ENCODE measurements at regions not wholly inside any gene's neighbourhood (a gene's known extent, or its start where the extent isn't known, plus 50 kb on each side); places are given as distances from the start of the nearest gene placed in this dataset.

- Histone ChIP-seq H3K4me3 (ENCODE audit: low read length) (no peak overlapping the region), H3K27me3 (ENCODE audit: control insufficient read depth, insufficient read depth, low read length) (no peaks in the 10 kb centered on the region), H3K27ac (ENCODE audit: low read length) (no peak overlapping the region), H3K9ac (ENCODE audit: low read length) (no peak overlapping the region), H3K4me1 (ENCODE audit: control insufficient read depth, low read depth, low read length) (no peaks in the 10 kb centered on the region), H3K9me3 (ENCODE audit: control insufficient read depth, low read depth, low read length) (no peaks in the 10 kb centered on the region), H3K36me3 (ENCODE audit: control insufficient read depth, low read depth, low read length) (no peaks in the 10 kb centered on the region)
Measured at GRCh38 chr9:81092057-81092456, 597.3 kb downstream of the TLE1 start.

DNA sequence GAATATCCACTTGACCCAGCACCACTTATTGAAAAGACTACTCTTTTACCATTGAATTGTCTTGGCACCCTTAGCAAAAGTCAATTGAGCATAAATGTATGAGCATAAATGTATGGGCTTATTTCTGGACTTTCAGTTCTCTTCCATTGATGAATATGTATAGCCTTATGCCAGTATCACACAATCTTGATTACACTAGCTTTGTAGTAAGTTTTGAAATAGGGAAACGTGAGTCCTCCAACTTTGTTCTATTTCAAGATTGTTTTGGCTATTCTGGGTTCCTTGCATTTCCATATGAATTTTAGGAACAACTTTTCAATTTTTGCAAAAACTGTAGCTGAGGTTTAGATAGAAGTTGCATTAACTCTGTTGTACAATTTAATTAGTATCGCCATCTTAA, 601.0 kb downstream of the TLE1 start:
- Histone ChIP-seq H3K4me3 (ENCODE audit: low read length) (no peak overlapping the region), H3K27me3 (ENCODE audit: control insufficient read depth, insufficient read depth, low read length) (no peaks in the 10 kb centered on the region), H3K36me3 (ENCODE audit: control insufficient read depth, low read depth, low read length) (no peaks in the 10 kb centered on the region), H3K27ac (ENCODE audit: low read length) (no peak overlapping the region), H3K9me3 (ENCODE audit: control insufficient read depth, low read depth, low read length) (no peaks in the 10 kb centered on the region), H3K9ac (ENCODE audit: low read length) (no peak overlapping the region), H3K4me1 (ENCODE audit: control insufficient read depth, low read depth, low read length) (no peaks in the 10 kb centered on the region)

GRCh38 chr9:81086416-81086815, 602.9 kb downstream of the TLE1 start:
- Histone ChIP-seq H3K9ac (ENCODE audit: low read length) (no peak overlapping the region), H3K4me1 (ENCODE audit: control insufficient read depth, low read depth, low read length) (peaks cover 4% of the 10 kb centered on the region), H3K4me3 (ENCODE audit: low read length) (no peak overlapping the region), H3K27me3 (ENCODE audit: control insufficient read depth, insufficient read depth, low read length) (no peaks in the 10 kb centered on the region), H3K27ac (ENCODE audit: low read length) (no peak overlapping the region), H3K36me3 (ENCODE audit: control insufficient read depth, low read depth, low read length) (no peaks in the 10 kb centered on the region), H3K9me3 (ENCODE audit: control insufficient read depth, low read depth, low read length) (no peaks in the 10 kb centered on the region)

- H3K27ac ChIP-seq (ENCODE audit: low read length): no peak overlapping the region
Measured at GRCh38 chr9:81083854-81084512, 605.4 kb downstream of the TLE1 start.

GRCh38 chr9:81083067-81083466, 606.3 kb downstream of the TLE1 start:
- Histone ChIP-seq H3K4me3 (ENCODE audit: low read length) (no peak overlapping the region), H3K9ac (ENCODE audit: low read length) (no peak overlapping the region), H3K27ac (ENCODE audit: low read length) (no peak overlapping the region), H3K27me3 (ENCODE audit: control insufficient read depth, insufficient read depth, low read length) (no peaks in the 10 kb centered on the region), H3K9me3 (ENCODE audit: control insufficient read depth, low read depth, low read length) (no peaks in the 10 kb centered on the region), H3K36me3 (ENCODE audit: control insufficient read depth, low read depth, low read length) (no peaks in the 10 kb centered on the region), H3K4me1 (ENCODE audit: control insufficient read depth, low read depth, low read length) (peaks cover 4% of the 10 kb centered on the region)

More at GRCh38 chr9:81083854-81084512, 605.4 kb downstream of the TLE1 start:
- no peak overlapping the region for H3K9ac ChIP-seq (ENCODE audit: low read length)
- no peaks in the 10 kb centered on the region for H3K9me3 ChIP-seq (ENCODE audit: control insufficient read depth, low read depth, low read length)
- H3K27me3 ChIP-seq (ENCODE audit: control insufficient read depth, insufficient read depth, low read length): no peaks in the 10 kb centered on the region
- H3K36me3 ChIP-seq (ENCODE audit: control insufficient read depth, low read depth, low read length): no peaks in the 10 kb centered on the region
- H3K4me1 ChIP-seq (ENCODE audit: control insufficient read depth, low read depth, low read length): peaks cover 4% of the 10 kb centered on the region
- H3K4me3 ChIP-seq (ENCODE audit: low read length): no peak overlapping the region

DNA sequence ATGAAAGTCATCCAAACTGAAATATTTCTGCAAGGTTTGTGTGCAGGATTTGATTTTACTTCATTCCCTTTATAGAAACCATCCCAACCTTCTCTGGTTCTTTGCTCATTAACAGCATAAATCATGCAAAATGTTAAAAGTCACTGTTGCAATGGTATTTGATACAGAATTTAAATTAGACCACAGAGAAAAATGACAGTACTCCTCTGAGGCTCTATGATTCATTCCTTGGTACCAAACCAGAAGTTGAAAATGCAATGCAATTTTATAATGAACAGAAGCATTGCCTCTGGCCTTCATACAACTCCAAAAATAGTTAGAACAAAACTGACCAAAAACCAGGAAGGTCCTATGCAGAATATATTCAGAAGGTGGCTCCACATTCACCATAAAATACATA, 607.1 kb downstream of the TLE1 start:
- Histone ChIP-seq H3K4me3 (ENCODE audit: low read length) (no peak overlapping the region), H3K4me1 (ENCODE audit: control insufficient read depth, low read depth, low read length) (peaks cover 4% of the 10 kb centered on the region), H3K9me3 (ENCODE audit: control insufficient read depth, low read depth, low read length) (no peaks in the 10 kb centered on the region), H3K36me3 (ENCODE audit: control insufficient read depth, low read depth, low read length) (no peaks in the 10 kb centered on the region), H3K27ac (ENCODE audit: low read length) (no peak overlapping the region), H3K27me3 (ENCODE audit: control insufficient read depth, insufficient read depth, low read length) (no peaks in the 10 kb centered on the region), H3K9ac (ENCODE audit: low read length) (no peak overlapping the region)

GRCh38 chr9:81080900-81081299, 608.4 kb downstream of the TLE1 start:
- no peaks in the 10 kb centered on the region for H3K36me3 ChIP-seq (ENCODE audit: control insufficient read depth, low read depth, low read length)

GRCh38 chr9:81080185-81080584, 609.2 kb downstream of the TLE1 start:
- Histone ChIP-seq H3K9ac (ENCODE audit: low read length) (no peak overlapping the region), H3K27ac (ENCODE audit: low read length) (no peak overlapping the region), H3K4me3 (ENCODE audit: low read length) (no peak overlapping the region), H3K4me1 (ENCODE audit: control insufficient read depth, low read depth, low read length) (peaks cover 4% of the 10 kb centered on the region), H3K27me3 (ENCODE audit: control insufficient read depth, insufficient read depth, low read length) (no peaks in the 10 kb centered on the region), H3K36me3 (ENCODE audit: control insufficient read depth, low read depth, low read length) (no peaks in the 10 kb centered on the region), H3K9me3 (ENCODE audit: control insufficient read depth, low read depth, low read length) (no peaks in the 10 kb centered on the region)

More at GRCh38 chr9:81080900-81081299, 608.4 kb downstream of the TLE1 start:
- Histone ChIP-seq H3K4me1 (ENCODE audit: control insufficient read depth, low read depth, low read length) (peaks cover 4% of the 10 kb centered on the region), H3K4me3 (ENCODE audit: low read length) (no peak overlapping the region), H3K27ac (ENCODE audit: low read length) (no peak overlapping the region), H3K27me3 (ENCODE audit: control insufficient read depth, insufficient read depth, low read length) (no peaks in the 10 kb centered on the region), H3K9me3 (ENCODE audit: control insufficient read depth, low read depth, low read length) (no peaks in the 10 kb centered on the region), H3K9ac (ENCODE audit: low read length) (no peak overlapping the region)

GRCh38 chr9:81079055-81079454, 610.3 kb downstream of the TLE1 start:
- Histone ChIP-seq H3K36me3 (ENCODE audit: control insufficient read depth, low read depth, low read length) (no peaks in the 10 kb centered on the region), H3K27me3 (ENCODE audit: control insufficient read depth, insufficient read depth, low read length) (no peaks in the 10 kb centered on the region), H3K9ac (ENCODE audit: low read length) (no peak overlapping the region), H3K4me3 (ENCODE audit: low read length) (no peak overlapping the region), H3K27ac (ENCODE audit: low read length) (no peak overlapping the region), H3K9me3 (ENCODE audit: control insufficient read depth, low read depth, low read length) (no peaks in the 10 kb centered on the region), H3K4me1 (ENCODE audit: control insufficient read depth, low read depth, low read length) (peaks cover 4% of the 10 kb centered on the region)

- H3K27me3 ChIP-seq (ENCODE audit: control insufficient read depth, insufficient read depth, low read length): no peaks in the 10 kb centered on the region
- H3K27ac ChIP-seq (ENCODE audit: low read length): no peak overlapping the region
- H3K9me3 ChIP-seq (ENCODE audit: control insufficient read depth, low read depth, low read length): no peaks in the 10 kb centered on the region
- no peak overlapping the region for H3K4me3 ChIP-seq (ENCODE audit: low read length)
- no peak overlapping the region for H3K9ac ChIP-seq (ENCODE audit: low read length)
- peaks cover 4% of the 10 kb centered on the region for H3K4me1 ChIP-seq (ENCODE audit: control insufficient read depth, low read depth, low read length)
- no peaks in the 10 kb centered on the region for H3K36me3 ChIP-seq (ENCODE audit: control insufficient read depth, low read depth, low read length)
Measured at GRCh38 chr9:81078555-81078954, 610.8 kb downstream of the TLE1 start.

GRCh38 chr9:81077572-81077971, 611.8 kb downstream of the TLE1 start:
- Histone ChIP-seq H3K4me1 (ENCODE audit: control insufficient read depth, low read depth, low read length) (peaks cover under 1% of the 10 kb centered on the region), H3K27me3 (ENCODE audit: control insufficient read depth, insufficient read depth, low read length) (no peaks in the 10 kb centered on the region), H3K9me3 (ENCODE audit: control insufficient read depth, low read depth, low read length) (no peaks in the 10 kb centered on the region), H3K4me3 (ENCODE audit: low read length) (no peak overlapping the region), H3K9ac (ENCODE audit: low read length) (no peak overlapping the region), H3K36me3 (ENCODE audit: control insufficient read depth, low read depth, low read length) (no peaks in the 10 kb centered on the region), H3K27ac (ENCODE audit: low read length) (no peak overlapping the region)

DNA sequence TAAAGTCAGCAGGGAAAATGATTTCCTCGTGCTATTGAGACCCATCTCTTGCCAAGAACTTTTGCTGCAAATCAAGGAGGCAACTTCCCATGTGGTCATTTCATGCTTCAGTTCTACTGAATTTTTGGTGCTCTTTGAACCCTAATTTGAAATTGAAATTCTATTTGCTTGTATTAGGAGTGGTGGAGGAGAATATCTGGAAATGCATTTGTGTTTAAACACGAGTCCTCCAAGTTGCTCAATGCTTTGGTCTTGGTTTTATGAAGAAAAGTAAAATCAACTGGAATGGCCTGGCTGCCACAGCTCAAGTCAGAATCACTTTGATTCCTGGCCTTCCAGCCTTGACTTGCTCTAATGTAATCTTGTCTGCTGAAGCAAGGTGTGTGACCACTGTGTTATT, 613.2 kb downstream of the TLE1 start:
- Histone ChIP-seq H3K4me1 (ENCODE audit: control insufficient read depth, low read depth, low read length) (no peaks in the 10 kb centered on the region), H3K9me3 (ENCODE audit: control insufficient read depth, low read depth, low read length) (no peaks in the 10 kb centered on the region), H3K9ac (ENCODE audit: low read length) (no peak overlapping the region), H3K27me3 (ENCODE audit: control insufficient read depth, insufficient read depth, low read length) (no peaks in the 10 kb centered on the region), H3K4me3 (ENCODE audit: low read length) (no peak overlapping the region), H3K36me3 (ENCODE audit: control insufficient read depth, low read depth, low read length) (no peaks in the 10 kb centered on the region), H3K27ac (ENCODE audit: low read length) (no peak overlapping the region)

Measured in iPS-18a (cell line).